Common myeloid progenitor, CD34-positive (primary cell): ENCODE measurements at regions not wholly inside any gene's neighbourhood (a gene's known extent, or its start where the extent isn't known, plus 50 kb on each side); places are given as distances from the start of the nearest gene placed in this dataset.
"Not testable (repeated sequence)": the region's sequence is repeated elsewhere in the genome, so short reads cannot be mapped to it uniquely, and the experiment has no call there.

ENCODE experiments used
- CTCF ChIA-PET: fragments of 350-600 bp; sonication (Branson Sonifier 250); formaldehyde crosslinking; loops from one replicate; lab custom pipeline; 2021; ENCODE audit warnings: antibody characterized with exemption; lab: Charles Lee
- POLR2A ChIA-PET: fragments of 350-600 bp; sonication (Branson Sonifier 250); formaldehyde crosslinking; loops from one replicate; lab custom pipeline; 2021; ENCODE audit warnings: antibody characterized with exemption; lab: Charles Lee
- DNase-seq, 3 donors: peaks; one replicate each; pipeline versions ENCODE4 v3.0.0 to v3.0.0-alpha.2; 2013
- H3K27ac ChIP-seq, 2 experiments: 1 replicate in 1 of 2; 2 replicates in 1 of 2; pipeline ENCODE4 v1.7.0; 2013; ENCODE audit warnings: inconsistent platforms in 2 of 2, low read length in 2 of 2, mild to moderate bottlenecking in 2 of 2, low read depth in 1 of 2, moderate library complexity in 1 of 2; ENCODE audit not compliant: severe bottlenecking in 2 of 2, insufficient read depth in 1 of 2, poor library complexity in 1 of 2
- H3K27me3 ChIP-seq, 5 experiments: replicated peaks in 2 of 5; 1 replicate in 3 of 5; 2 replicates in 2 of 5; pipeline versions ENCODE4 v1.6.1 to v1.7.0; 2013; ENCODE audit warnings: low read length in 4 of 5, mild to moderate bottlenecking in 2 of 5, moderate library complexity in 2 of 5, inconsistent platforms in 1 of 5; ENCODE audit not compliant: insufficient read depth in 5 of 5, control insufficient read depth in 4 of 5
- H3K36me3 ChIP-seq, 4 experiments: 1 replicate in 2 of 4; 2 replicates in 2 of 4; pipeline versions ENCODE4 v1.6.1 to v1.7.0; 2013; ENCODE audit warnings: low read length in 3 of 4, control low read depth in 1 of 4, mild to moderate bottlenecking in 1 of 4; ENCODE audit not compliant: control insufficient read depth in 4 of 4, insufficient read depth in 4 of 4
- H3K4me1 ChIP-seq, 4 experiments: 1 replicate in 3 of 4; 2 replicates in 1 of 4; pipeline versions ENCODE4 v1.6.1 to v1.7.1; 2013; ENCODE audit warnings: low read length in 3 of 4, mild to moderate bottlenecking in 3 of 4, control low read depth in 1 of 4, inconsistent platforms in 1 of 4, moderate library complexity in 1 of 4; ENCODE audit not compliant: control insufficient read depth in 4 of 4, insufficient read depth in 4 of 4; ENCODE audit errors: control extremely low read depth in 1 of 4
- H3K4me3 ChIP-seq, 7 experiments: 1 replicate in 4 of 7; 2 replicates in 3 of 7; pipeline versions ENCODE4 v1.5.1 to v1.7.0; 2013; ENCODE audit warnings: mild to moderate bottlenecking in 7 of 7, low read length in 6 of 7, moderate library complexity in 6 of 7, inconsistent platforms in 2 of 7, low read depth in 2 of 7, control low read depth in 1 of 7; ENCODE audit not compliant: insufficient read depth in 4 of 7, control insufficient read depth in 1 of 7; ENCODE audit errors: extremely low read depth in 1 of 7
- H3K9me3 ChIP-seq, 5 experiments: 1 replicate in 4 of 5; 2 replicates in 1 of 5; pipeline versions ENCODE4 v1.6.1 to v1.7.1; 2013; ENCODE audit warnings: low read length in 4 of 5, mild to moderate bottlenecking in 2 of 5, inconsistent platforms in 1 of 5, low read depth in 1 of 5, moderate library complexity in 1 of 5; ENCODE audit not compliant: control insufficient read depth in 4 of 5, insufficient read depth in 2 of 5; ENCODE audit errors: control extremely low read depth in 1 of 5
- WGBS: methylation state at CpG from one replicate; pipeline ENCODE4 v1.1.5; 2013; ENCODE audit not compliant: insufficient coverage; 5-methylcytosine and 5-hydroxymethylcytosine counted together

DNA sequence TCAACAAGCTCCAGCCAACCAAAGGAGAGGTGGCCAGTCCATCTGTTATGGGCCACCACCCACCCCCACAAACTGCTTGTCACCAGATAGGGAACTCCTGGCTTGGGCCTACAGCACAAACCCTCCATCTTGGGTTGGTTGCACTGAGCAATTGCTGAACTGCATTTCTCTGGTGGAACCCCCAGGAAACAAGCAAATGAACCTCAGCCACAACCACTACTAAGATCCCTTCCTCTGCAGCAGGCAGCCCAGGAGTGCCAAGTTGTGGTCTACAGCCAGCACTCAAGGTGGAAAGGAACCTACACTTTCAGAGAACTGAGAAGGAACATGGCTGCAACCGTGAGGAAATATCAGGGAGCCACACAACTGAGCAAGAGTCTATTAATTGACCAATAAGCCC is 171.6 kb downstream of the TMEM200A start:
- H3K4me1 ChIP-seq = peaks cover 0 to 3% (median 0%) of the 10 kb centered on the region in 4 experiments
- WGBS = 100% methylated on average over 1 of the region's 1 CpG
- no peaks in the 10 kb centered on the region for H3K36me3 ChIP-seq
- DNase-seq = no peak
- peaks cover 0 to 24% (median 13%) of the 10 kb centered on the region in 5 experiments for H3K9me3 ChIP-seq
- no peak overlapping the region for H3K4me3 ChIP-seq
- ChIA-PET POLR2A (no interaction called here), CTCF (no interaction called here)
- no peaks in the 10 kb centered on the region for H3K27me3 ChIP-seq
- H3K27ac ChIP-seq = no peak overlapping the region

DNA sequence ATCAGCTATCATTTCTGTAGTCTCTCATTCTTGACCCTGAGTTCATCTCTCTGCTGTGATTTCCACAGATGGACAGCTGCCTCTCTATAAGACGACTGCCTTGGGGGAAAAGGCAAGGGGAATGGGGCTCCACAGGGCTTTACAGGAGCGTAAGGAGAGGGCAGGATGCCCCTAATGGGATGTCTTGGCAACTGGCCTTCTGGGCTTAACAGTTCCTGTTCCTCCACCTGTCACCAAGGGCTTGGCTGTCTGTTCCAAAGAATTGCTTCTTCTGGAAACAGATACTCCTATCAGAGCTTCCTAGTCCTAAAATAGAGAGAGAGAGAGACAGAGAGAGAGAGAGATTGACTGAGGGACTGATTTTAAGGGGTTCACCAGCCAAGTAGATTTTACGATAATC is 181.9 kb downstream of the TMEM200A start:
- Histone ChIP-seq H3K36me3 (no peaks in the 10 kb centered on the region), H3K9me3 (peaks cover 0 to 1% (median 0%) of the 10 kb centered on the region in 5 experiments), H3K4me3 (no peak overlapping the region), H3K27me3 (no peaks in the 10 kb centered on the region), H3K27ac (no peak overlapping the region), H3K4me1 (no peaks in the 10 kb centered on the region)
- WGBS = 93% methylated on average over 2 of the region's 3 CpGs
- ChIA-PET POLR2A (no interaction called here), CTCF (interaction anchor here (1.8 kb wide), 1 partner anchor 182 kb away, joined by 4 read pairs; the partner anchor contains the start of gene TMEM200A)
- no peak for DNase-seq

DNA sequence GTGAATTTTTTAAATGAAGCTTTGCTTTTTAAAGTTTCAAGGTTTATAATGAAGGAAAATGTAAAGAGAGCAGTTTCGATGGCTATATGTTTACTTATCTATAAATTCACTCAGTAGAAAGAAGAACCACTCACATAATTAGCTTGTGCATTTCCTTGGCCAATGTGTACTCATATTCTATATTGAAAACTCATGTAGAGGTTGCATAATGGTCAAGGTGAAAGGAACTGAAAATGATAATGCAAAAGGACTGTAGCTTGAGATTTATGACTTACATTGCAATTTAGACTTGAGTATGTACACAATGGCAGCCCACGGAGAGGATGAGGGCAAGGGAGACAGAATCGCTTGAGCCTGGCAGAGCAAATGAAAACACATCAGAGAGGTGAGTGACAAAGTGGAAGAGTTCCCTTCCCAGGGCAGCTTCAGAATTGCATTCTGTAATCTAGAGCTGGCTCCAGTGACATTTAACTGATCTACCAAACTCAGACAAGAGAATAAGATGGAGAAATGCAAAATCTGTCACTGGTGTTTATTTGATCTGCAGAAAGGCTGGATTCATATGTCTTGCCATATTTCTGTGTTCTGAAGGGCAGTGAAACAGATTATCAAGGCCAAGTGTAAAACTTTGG is 191.8 kb downstream of the TMEM200A start:
- Histone ChIP-seq H3K27me3 (no peaks in the 10 kb centered on the region), H3K27ac (no peak overlapping the region), H3K9me3 (no peaks in the 10 kb centered on the region), H3K4me3 (no peak overlapping the region), H3K4me1 (peaks cover 0 to 4% (median 0%) of the 10 kb centered on the region in 4 experiments), H3K36me3 (no peaks in the 10 kb centered on the region)
- POLR2A ChIA-PET = no interaction called here
- 88% methylated on average over 2 of the region's 3 CpGs for WGBS
- CTCF ChIA-PET = no interaction called here
- no peak for DNase-seq

DNA sequence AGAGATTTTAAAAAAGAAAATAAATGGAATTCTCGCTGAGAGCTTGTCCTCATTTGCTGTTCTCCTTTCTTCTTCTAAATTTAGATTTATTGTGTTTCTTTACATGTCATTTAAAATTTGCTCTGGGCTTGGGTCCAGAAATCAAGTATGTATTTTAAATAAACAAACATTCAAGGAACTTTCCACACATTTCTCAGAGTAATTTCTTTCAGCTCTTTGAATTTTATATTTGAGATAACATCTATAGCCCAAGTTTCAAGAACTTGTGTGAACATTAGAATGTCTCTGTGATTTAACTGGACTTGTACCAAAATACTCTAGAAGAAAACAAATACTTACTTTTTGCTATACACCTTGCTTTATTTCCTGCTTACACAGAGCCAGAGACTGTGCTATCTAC is 192.3 kb downstream of the TMEM200A start:
- WGBS = no CpG with 5 or more reads among the region's 1 CpG
- CTCF ChIA-PET = interaction anchor here (0.8 kb wide), 1 partner anchor 27 kb away, joined by 4 read pairs; no protein-coding TSS in a partner anchor
- no peaks in the 10 kb centered on the region for H3K9me3 ChIP-seq
- DNase-seq = no peak
- no peak overlapping the region for H3K4me3 ChIP-seq
- H3K27me3 ChIP-seq = no peaks in the 10 kb centered on the region
- no peak overlapping the region for H3K27ac ChIP-seq
- no peaks in the 10 kb centered on the region for H3K36me3 ChIP-seq
- POLR2A ChIA-PET = no interaction called here
- H3K4me1 ChIP-seq = peaks cover 0 to 4% (median 0%) of the 10 kb centered on the region in 4 experiments

DNA sequence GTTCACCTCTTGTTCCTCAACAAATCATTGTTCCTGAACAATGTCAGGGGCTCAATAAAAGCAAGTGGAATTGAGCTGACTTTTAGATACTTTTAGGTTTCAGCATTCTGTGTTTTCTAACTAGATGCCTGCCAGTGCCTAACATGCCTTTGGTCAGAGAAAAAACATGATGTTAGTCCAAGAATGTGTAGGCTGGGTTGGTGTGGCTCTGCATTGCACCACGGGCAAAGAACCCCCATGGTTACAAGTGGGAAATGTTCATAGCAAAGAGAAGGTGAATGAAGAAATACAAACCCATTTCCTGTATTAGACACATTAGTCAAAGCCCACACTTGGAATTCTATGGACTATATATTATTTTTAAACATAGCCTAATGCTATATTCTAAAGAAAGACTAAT is 193.3 kb downstream of the TMEM200A start:
- no peak for DNase-seq
- no CpG with 5 or more reads among the region's 1 CpG for WGBS
- Histone ChIP-seq H3K27me3 (no peaks in the 10 kb centered on the region), H3K9me3 (no peaks in the 10 kb centered on the region), H3K36me3 (no peaks in the 10 kb centered on the region), H3K27ac (no peak overlapping the region), H3K4me3 (no peak overlapping the region), H3K4me1 (peaks cover 0 to 4% (median 0%) of the 10 kb centered on the region in 4 experiments)
- POLR2A ChIA-PET = no interaction called here
- CTCF ChIA-PET = interaction anchor here (0.8 kb wide), 1 partner anchor 28 kb away, joined by 4 read pairs; no protein-coding TSS in a partner anchor

DNA sequence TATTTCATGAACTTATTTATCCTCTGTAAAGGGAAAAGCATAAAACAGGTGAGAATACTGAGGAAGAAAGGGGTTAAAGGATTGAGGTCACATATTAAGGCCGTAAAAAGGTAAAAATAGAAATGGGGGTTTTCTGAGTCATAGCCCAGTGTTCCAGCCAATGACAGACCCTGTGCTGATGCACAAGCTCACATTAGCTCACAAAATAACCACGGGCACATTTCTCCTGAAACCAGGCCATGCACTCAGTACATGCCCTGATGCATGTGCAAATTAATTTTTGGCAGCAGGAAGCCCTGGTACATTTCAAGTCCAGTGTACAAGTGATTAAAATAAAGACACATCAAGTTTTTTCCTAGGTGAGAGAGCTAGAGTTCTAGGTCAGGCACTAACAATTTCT is 194.4 kb downstream of the TMEM200A start:
- Histone ChIP-seq H3K9me3 (no peaks in the 10 kb centered on the region), H3K4me1 (peaks cover 0 to 4% (median 0%) of the 10 kb centered on the region in 4 experiments), H3K36me3 (no peaks in the 10 kb centered on the region), H3K4me3 (no peak overlapping the region), H3K27ac (no peak overlapping the region), H3K27me3 (no peaks in the 10 kb centered on the region)
- no peak for DNase-seq
- WGBS = 95% methylated on average over 2 of the region's 2 CpGs
- POLR2A ChIA-PET = no interaction called here
- CTCF ChIA-PET = no interaction called here

DNA sequence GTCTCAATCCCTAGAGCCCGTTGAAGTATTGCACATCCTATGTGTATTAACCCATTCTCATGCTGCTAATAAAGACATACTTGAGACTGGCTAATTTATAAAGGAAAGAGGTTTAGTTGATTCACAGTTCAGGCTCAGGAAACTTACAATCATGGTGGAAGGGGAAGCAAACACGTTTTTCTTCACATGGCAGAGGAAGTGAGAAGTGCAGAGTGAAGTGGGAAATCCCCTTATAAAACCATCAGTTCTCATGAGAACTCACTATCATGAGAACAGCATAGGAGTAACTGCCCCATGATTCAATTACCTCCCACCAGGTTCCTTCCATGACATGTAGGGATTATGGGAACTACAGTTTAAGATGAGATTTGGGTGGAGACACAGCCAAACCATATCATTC is 195.3 kb downstream of the TMEM200A start:
- CTCF ChIA-PET, H3K27me3 ChIP-seq, H3K27ac ChIP-seq, H3K4me1 ChIP-seq, H3K36me3 ChIP-seq, H3K9me3 ChIP-seq, POLR2A ChIA-PET, H3K4me3 ChIP-seq: not testable (repeated sequence)
- DNase-seq = peak in 2 of 3 donors; percentile 51 to 60
- no CpG with 5 or more reads among the region's 2 CpGs for WGBS
